Right lung (tissue), 2 donors: ENCODE measurements at regions not wholly inside any gene's neighbourhood (a gene's known extent, or its start where the extent isn't known, plus 50 kb on each side); places are given as distances from the start of the nearest gene placed in this dataset.
"Not testable (repeated sequence)": the region's sequence is repeated elsewhere in the genome, so short reads cannot be mapped to it uniquely, and the experiment has no call there.

Source experiments
- DNase-seq, 2 donors: peaks; one replicate each; pipeline ENCODE4 v3.0.0-alpha.2; 2013

- no peak for DNase-seq
Measured at GRCh38 chr2:134019871-134020270, 234.0 kb upstream of the MGAT5 start.

GRCh38 chr2:134020608-134021007 is 233.3 kb upstream of the MGAT5 start:
- DNase-seq: no peak

- no peak for DNase-seq
Measured at GRCh38 chr2:134021830-134022524, 231.9 kb upstream of the MGAT5 start.

- no peak for DNase-seq
Measured at GRCh38 chr2:134023854-134024253, 230.0 kb upstream of the MGAT5 start.

- no peak for DNase-seq
Measured at GRCh38 chr2:134027980-134028379, 225.9 kb upstream of the MGAT5 start.

GRCh38 chr2:134029418-134029817 is 224.5 kb upstream of the MGAT5 start:
- no peak for DNase-seq

GRCh38 chr2:134031539-134031938 is 222.3 kb upstream of the MGAT5 start:
- no peak for DNase-seq

- DNase-seq: no peak
Measured at GRCh38 chr2:134035605-134036370, 218.1 kb upstream of the MGAT5 start.

- DNase-seq: no peak
Measured at GRCh38 chr2:134039912-134040581, 213.8 kb upstream of the MGAT5 start.

- not testable (repeated sequence) for DNase-seq
Measured at GRCh38 chr2:134040626-134041172, 213.2 kb upstream of the MGAT5 start.

GRCh38 chr2:134041877-134042276 is 212.0 kb upstream of the MGAT5 start:
- no peak for DNase-seq

GRCh38 chr2:134043028-134043427 is 210.8 kb upstream of the MGAT5 start:
- not testable (repeated sequence) for DNase-seq

GRCh38 chr2:134052173-134052572 is 201.7 kb upstream of the MGAT5 start:
- no peak for DNase-seq

- DNase-seq: no peak
Measured at GRCh38 chr2:134056173-134056572, 197.7 kb upstream of the MGAT5 start.

GRCh38 chr2:134061066-134061465 is 192.8 kb upstream of the MGAT5 start:
- not testable (repeated sequence) for DNase-seq

GRCh38 chr2:134062235-134062634 is 191.6 kb upstream of the MGAT5 start:
- DNase-seq: not testable (repeated sequence)

- DNase-seq: not testable (repeated sequence)
Measured at GRCh38 chr2:134063916-134064315, 190.0 kb upstream of the MGAT5 start.

- no peak for DNase-seq
Measured at GRCh38 chr2:134070281-134070741, 183.6 kb upstream of the MGAT5 start.

- no peak for DNase-seq
Measured at GRCh38 chr2:134072341-134072740, 181.5 kb upstream of the MGAT5 start.

- no peak for DNase-seq
Measured at GRCh38 chr2:134073023-134073422, 180.8 kb upstream of the MGAT5 start.

GRCh38 chr2:134074619-134075018 is 179.3 kb upstream of the MGAT5 start:
- no peak for DNase-seq

GRCh38 chr2:134075204-134075603 is 178.7 kb upstream of the MGAT5 start:
- no peak for DNase-seq
